Erythroblast (primary cell): ENCODE measurements at regions not wholly inside any gene's neighbourhood (a gene's known extent, or its start where the extent isn't known, plus 50 kb on each side); places are given as distances from the start of the nearest gene placed in this dataset.

Source experiments
- DNase-seq, 2 experiments: peaks; one replicate each; lab custom pipeline; 2025; lab: John Stamatoyannopoulos, UW
- GATA1 ChIP-seq: IDR thresholded peaks from 2 replicates; pipeline ENCODE4 v1.6.1; 2011; ENCODE audit warnings: low read depth, mild to moderate bottlenecking, control low read depth, low read length, moderate library complexity
- POLR2A ChIP-seq: IDR thresholded peaks from 2 replicates; pipeline ENCODE4 v1.6.1; 2011; ENCODE audit warnings: mild to moderate bottlenecking, low read length

DNA sequence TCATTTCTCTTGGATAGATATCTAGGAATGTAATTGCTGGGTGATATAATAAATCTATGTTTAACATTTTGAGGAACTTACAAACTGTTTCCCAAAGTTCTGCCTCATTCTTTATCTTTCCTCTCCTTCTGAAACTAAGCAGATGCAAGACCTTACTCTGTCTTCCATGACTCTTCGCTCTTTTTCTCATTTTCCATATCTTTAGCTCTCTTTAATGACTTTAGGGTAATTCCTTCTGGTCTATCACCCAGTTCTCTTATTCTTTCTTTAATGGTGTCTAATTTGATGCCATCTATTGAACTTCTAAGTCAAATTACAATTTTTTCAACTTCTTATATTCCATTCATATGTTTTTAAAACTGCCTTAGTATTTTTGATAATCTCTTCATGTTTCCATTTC, 316.6 kb downstream of the POU4F1 start:
- no peak for DNase-seq
- TF ChIP-seq GATA1, result no peak
- TF ChIP-seq POLR2A, result no peak

DNA sequence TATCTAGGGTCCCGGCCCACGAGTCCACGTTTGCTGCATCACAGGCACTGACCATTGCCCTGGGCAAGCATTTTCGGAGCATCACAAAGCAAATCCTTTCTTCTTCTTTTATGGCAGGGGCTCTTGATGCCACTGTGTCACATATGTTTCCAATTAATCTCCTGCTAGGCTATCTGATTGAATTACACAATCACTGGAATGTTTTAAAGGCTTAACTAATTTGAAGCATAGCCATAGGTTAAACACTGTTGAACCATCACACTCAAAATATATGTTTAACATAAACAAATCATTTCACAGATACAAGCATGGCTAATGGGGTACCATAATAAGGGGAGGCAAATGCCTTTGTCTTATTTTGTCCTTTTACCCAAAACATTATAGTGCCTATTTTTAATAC, 338.3 kb downstream of the POU4F1 start:
- no peak for TF ChIP-seq GATA1
- no peak for TF ChIP-seq POLR2A
- DNase-seq, result no peak

DNA sequence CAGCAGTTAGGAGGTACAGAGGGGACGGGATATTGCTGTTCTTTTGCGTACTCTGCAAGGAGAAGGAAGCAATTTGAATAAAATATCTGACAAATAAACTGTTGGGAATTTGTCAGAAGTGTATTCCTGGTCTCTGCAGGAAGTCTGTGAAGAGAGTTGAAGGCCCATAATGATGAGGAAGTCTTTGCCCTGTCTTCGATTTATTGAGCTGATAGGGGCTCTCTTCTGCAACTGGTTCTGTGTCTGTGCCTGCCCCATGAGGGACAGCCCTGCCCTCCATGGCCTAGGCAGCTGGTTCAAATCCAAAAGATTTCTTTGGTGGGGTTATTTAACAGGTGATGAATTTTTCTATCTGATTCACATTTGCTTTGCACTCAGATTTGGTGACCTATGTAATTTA, 339.7 kb upstream of the EDNRB start:
- no peak for DNase-seq
- TF ChIP-seq GATA1, result no peak
- no peak for TF ChIP-seq POLR2A

DNA sequence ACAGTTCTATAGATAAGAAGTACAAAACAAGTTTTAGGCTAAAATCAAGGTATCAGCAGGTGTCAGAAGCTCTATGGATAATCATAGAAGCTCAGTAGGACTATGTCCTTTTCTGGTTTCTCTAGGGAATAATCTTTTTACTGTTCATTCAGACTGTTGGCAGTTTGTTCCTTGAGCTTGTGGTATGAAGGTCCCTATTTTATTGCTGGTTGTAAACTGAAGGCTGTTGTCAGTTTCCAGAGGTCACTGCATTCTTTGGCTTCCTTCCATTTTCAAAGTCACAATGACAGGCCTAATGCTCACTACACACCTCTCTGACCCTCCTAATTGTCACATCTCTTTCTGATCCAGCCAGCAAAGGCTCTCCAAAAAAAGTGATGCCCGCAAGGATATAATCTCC, 337.9 kb upstream of the EDNRB start:
- TF ChIP-seq POLR2A, result no peak
- TF ChIP-seq GATA1, result no peak
- DNase-seq, result no peak

DNA sequence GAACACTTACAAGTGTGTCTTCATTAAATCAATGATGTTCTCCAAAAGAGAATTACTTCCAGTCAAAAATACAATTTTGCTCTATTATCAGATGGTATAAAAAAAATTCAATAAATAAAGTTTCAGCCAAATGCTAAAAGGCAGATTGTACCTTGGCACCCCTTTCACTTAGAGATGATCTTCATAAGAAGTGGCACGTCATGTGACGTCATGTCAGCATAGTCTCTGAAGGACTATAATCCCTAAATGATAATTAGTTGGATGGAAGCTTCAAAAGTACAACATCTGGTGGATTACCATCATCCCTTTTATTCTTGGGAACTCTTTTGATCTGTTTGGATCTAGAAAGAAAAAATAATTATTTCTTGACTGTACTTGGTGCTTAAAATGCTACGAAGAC, 335.5 kb upstream of the EDNRB start:
- no peak for TF ChIP-seq POLR2A
- no peak for TF ChIP-seq GATA1
- no peak for DNase-seq

DNA sequence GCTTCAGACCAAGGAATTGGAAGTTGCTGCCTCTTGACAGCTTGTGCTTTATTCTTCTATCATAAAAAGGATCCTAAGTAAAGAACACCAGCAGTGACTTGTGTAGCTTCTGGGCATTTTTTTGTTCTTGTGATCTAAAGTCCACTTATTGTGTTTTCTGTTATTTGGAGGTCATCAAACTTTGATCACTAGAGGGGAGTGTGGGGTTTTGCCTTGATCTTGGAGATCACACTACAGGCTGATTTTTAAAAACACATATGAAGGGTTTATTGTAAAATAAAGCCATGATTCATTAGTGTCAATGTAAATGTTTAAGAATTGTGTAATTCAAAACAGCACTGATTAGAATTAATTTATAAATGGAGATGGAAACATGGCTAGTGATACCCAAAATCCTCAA, 328.7 kb upstream of the EDNRB start:
- no peak for TF ChIP-seq GATA1
- no peak for TF ChIP-seq POLR2A
- no peak for DNase-seq

DNA sequence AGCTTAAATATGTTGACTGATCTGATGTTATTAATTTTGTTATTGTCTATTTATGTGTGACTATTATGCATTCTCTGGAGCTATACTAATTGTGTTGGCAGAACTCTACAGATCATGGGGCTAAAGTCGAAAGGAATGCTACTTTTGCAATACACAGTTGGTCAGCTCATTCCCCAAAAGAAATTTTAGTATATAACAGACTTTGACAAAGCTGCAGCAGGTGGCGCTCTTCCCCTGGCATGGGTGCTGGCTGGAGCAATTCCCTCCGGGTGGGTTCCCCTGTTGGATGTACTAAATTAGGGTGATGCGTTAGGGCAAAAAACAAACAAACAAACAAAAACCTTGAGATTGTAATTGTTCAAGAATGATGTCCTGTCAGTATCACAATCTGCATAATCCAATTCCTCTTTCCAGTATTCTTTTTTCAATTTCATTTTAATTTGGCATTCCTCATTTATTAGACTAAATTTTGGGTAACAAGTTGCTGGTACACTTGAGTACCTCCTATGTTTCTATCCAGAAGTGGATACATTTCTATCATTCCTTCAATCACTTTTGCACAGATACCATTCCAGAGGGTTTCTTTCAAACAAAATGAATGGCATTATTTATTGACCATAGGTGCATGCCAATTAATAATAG, 322.8 kb upstream of the EDNRB start:
- TF ChIP-seq GATA1, result no peak
- DNase-seq, result peak; percentile 22 to 57

DNA sequence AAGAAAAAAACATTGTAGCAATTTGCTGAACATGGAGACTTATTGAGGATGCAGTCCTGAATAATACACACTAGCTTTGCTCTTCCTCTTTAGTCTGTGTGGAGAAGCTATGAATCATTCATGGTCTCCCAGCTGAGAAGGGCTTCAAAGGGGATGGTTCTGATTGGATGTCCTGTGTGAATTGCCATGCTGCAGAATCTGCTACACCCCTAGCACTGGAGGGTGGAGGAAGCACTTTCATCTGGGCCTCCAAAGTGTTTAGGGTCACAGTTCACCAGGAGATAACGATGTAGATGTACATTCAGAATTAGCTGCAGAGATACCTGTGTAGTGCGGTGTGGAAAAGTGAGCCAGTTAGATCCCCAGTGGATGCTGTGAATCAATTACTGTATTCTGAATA, 321.1 kb upstream of the EDNRB start:
- DNase-seq, result no peak
- TF ChIP-seq GATA1, result no peak
- TF ChIP-seq POLR2A, result no peak

DNA sequence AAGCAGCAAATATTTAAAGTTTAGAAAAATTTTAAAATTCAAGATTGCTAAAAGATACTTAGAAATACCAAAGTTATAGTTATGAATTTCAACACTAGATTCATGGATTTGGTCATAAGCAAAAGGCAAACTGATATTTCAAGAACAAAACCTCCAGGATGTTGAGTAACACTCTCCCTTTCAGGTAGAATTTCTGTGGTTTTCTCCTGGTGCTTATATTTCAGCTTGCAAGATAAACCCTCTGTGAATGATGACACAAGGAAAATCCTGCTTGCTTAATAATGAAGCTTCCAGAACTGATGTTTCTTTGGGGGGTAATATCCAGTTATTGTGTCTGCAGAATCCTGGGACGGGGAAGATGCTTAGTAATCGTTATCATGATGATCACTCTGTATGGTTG, 320.3 kb upstream of the EDNRB start:
- TF ChIP-seq POLR2A (no peak), GATA1 (no peak)
- DNase-seq, result no peak

DNA sequence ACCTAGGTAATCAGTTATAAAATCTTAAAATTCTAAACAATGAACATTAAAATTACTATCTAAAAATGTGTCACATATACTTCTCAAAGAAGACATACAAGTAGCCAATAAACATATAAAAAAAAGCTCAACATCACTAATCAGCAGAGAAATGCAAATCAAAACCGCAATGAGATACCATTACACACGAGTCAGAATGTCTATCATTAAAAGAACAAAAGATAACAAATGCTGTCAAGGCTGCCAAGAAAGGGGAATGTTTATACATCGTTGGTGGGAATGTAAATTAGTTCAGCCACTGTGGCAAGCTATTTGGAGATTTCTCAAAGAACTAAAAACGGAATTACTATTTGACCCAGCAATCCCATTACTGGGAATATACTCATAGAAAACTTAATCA, 310.3 kb upstream of the EDNRB start:
- no peak for TF ChIP-seq GATA1
- TF ChIP-seq POLR2A, result no peak
- DNase-seq, result no peak

DNA sequence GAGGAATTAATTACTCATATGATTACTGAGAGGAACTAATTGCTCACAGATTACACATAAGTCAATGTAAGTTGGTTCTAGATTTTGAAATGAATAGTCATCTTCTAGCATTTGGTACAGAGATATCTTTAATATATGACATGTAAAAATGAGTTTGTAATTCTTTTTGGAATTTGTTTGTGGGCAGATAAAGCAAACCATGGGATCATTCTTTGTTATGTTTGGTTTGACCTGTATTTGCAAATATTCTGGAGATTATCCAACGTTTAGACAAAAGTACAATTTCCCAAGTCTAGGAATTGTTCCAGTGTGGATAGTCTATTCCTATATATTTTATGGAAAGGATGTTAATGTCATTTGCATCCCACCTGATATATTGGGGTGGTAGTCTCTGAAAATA, 309.6 kb upstream of the EDNRB start:
- no peak for DNase-seq
- TF ChIP-seq POLR2A, result no peak
- no peak for TF ChIP-seq GATA1

DNA sequence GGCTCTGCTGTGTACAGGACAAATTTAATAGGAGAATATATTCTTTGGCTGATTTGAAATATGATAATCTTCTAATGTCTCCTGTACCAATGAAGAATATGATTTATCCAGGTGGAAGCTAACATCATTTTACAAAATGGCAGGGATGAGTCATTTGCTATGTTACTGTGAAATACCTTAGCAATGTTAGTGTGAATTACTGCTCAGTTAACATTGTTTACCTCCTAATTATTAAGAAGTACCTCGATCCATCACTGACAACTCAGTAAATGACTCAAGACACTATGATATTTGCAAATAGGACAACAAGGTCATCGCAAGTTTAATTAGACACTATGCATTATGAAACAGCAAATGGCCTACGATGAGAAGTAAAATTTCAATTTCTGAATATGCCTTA, 309.1 kb upstream of the EDNRB start:
- DNase-seq, result no peak
- no peak for TF ChIP-seq GATA1
- no peak for TF ChIP-seq POLR2A

DNA sequence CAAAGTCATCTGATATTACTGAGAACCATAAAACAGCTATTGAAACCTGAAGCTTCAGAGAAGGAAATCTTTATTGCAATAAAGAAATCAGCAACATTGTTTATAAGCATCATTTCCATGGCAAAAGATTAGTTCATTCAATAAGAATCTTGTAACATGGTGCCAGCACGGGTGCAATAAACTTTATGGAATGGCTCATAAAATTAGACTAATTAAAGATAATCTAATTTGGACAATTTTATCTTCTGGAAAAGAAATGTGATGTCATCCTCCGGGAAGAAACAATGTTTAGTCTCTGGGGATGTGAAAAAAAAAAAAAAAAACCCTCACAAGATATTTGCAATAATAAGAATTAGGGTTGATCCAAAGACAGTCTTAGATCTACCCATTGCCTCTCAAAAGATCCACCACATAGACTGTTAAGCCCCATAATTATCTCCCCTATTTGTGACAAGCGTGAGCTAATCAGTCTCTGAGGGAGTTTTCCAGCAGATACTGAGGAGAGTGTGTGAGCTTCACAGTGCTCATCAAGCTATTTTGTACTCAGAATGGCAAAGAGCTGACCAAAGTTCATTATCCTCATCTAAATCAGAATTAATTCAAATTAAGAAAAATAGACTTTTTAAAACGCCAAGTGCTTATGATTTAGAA, 297.0 kb upstream of the EDNRB start:
- TF ChIP-seq GATA1 (no peak), POLR2A (no peak)
- no peak for DNase-seq

DNA sequence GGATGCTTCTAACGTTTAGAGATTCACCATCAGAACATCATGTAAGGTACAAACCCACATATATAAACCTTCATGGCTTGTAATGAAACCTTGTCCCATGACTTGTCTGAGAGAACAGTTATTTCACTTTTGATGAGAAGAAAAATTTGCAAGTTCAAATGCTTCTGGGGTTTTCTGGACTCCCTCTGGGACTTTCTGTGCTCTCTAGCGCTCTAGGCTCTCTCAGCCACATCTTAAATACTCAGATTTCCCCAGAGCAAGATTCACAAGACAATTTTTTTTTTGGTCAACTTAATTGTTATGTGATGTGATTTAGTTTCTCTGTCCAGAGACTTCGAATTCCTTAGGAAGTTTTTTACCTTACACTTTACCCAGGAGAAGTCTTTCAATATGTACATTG, 282.8 kb upstream of the EDNRB start:
- no peak for DNase-seq
- TF ChIP-seq POLR2A (no peak), GATA1 (no peak)

DNA sequence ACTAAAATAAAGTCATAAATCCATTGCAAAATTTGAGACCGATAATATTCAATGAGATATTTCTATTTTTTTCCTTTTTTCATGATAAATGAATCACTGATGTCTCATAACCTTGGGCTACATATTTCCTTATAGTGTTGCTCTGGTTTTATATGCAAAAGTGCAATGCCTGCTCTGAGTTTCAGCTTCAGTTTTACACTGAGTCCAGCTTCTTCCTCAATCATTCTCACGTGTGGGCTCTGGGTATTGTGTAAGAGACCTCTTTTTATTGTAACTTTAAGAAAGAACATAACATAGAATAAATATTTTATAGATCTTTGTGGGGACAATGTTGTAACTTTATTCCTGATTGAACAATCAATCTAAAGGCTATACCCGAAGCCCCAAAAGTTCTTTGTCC, 280.2 kb upstream of the EDNRB start:
- TF ChIP-seq POLR2A (no peak), GATA1 (no peak)

DNA sequence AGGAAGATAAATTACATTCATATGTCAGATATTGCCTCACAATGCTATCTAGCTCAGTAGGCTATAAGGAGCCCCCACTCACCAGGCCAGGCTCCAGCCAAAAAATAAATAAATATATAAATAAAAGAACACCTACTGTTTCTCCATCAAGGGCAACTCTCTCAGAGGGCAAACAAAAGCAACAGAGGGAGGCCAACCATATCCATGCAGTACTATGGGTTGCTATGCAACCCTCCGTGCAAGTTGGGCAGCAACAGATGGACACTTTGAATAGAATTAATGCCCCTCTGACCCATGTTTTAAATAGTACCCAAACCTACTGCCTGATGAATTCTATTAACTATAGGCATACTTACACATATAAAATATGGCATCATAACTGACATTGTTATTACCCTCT, 279.8 kb upstream of the EDNRB start:
- TF ChIP-seq POLR2A, result no peak
- no peak for TF ChIP-seq GATA1
- DNase-seq, result no peak

More for the DNA sequence above, 280.2 kb upstream of the EDNRB start:
- DNase-seq, result no peak
